ENCODE measurements at regions not wholly inside any gene's neighbourhood (a gene's known extent, or its start where the extent isn't known, plus 50 kb on each side); places are given as distances from the start of the nearest gene placed in this dataset.

GRCh38 chr10:36423821-36424248, 701.6 kb upstream of the ANKRD30A start:
- TF ChIP-seq, protein P1, sequence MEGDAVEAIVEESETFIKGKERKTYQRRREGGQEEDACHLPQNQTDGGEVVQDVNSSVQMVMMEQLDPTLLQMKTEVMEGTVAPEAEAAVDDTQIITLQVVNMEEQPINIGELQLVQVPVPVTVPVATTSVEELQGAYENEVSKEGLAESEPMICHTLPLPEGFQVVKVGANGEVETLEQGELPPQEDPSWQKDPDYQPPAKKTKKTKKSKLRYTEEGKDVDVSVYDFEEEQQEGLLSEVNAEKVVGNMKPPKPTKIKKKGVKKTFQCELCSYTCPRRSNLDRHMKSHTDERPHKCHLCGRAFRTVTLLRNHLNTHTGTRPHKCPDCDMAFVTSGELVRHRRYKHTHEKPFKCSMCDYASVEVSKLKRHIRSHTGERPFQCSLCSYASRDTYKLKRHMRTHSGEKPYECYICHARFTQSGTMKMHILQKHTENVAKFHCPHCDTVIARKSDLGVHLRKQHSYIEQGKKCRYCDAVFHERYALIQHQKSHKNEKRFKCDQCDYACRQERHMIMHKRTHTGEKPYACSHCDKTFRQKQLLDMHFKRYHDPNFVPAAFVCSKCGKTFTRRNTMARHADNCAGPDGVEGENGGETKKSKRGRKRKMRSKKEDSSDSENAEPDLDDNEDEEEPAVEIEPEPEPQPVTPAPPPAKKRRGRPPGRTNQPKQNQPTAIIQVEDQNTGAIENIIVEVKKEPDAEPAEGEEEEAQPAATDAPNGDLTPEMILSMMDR (IDR thresholded peaks at IDR 0.05): no peak
- no peak for TF ChIP-seq POLR2A (IDR thresholded peaks at IDR 0.05)

Data from Peyer's patch (tissue), 4 donors.